ENCODE measurements at regions not wholly inside any gene's neighbourhood (a gene's known extent, or its start where the extent isn't known, plus 50 kb on each side); places are given as distances from the start of the nearest gene placed in this dataset.
A peak's percentile ranks its signal among the peaks of the same experiment; 100 is the strongest.

- TF ChIP-seq, protein P1, sequence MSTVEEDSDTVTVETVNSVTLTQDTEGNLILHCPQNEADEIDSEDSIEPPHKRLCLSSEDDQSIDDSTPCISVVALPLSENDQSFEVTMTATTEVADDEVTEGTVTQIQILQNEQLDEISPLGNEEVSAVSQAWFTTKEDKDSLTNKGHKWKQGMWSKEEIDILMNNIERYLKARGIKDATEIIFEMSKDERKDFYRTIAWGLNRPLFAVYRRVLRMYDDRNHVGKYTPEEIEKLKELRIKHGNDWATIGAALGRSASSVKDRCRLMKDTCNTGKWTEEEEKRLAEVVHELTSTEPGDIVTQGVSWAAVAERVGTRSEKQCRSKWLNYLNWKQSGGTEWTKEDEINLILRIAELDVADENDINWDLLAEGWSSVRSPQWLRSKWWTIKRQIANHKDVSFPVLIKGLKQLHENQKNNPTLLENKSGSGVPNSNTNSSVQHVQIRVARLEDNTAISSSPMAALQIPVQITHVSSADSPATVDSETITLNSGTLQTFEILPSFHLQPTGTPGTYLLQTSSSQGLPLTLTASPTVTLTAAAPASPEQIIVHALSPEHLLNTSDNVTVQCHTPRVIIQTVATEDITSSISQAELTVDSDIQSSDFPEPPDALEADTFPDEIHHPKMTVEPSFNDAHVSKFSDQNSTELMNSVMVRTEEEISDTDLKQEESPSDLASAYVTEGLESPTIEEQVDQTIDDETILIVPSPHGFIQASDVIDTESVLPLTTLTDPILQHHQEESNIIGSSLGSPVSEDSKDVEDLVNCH (CRISPR knock-in tag; IDR thresholded peaks at IDR 0.05), result no peak; the same call in 1 of the 2 replicates
- TF ChIP-seq, protein P2, sequence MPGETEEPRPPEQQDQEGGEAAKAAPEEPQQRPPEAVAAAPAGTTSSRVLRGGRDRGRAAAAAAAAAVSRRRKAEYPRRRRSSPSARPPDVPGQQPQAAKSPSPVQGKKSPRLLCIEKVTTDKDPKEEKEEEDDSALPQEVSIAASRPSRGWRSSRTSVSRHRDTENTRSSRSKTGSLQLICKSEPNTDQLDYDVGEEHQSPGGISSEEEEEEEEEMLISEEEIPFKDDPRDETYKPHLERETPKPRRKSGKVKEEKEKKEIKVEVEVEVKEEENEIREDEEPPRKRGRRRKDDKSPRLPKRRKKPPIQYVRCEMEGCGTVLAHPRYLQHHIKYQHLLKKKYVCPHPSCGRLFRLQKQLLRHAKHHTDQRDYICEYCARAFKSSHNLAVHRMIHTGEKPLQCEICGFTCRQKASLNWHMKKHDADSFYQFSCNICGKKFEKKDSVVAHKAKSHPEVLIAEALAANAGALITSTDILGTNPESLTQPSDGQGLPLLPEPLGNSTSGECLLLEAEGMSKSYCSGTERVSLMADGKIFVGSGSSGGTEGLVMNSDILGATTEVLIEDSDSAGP (CRISPR knock-in tag; IDR thresholded peaks at IDR 0.05; ENCODE audit: borderline replicate concordance), result peak; percentile 91
- TF ChIP-seq DPF2 (CRISPR knock-in tag; IDR thresholded peaks at IDR 0.05; ENCODE audit: borderline replicate concordance, low read depth) (peak; percentile 79; the same call in 1 of the 2 replicates), ZNF225 (CRISPR knock-in tag; IDR thresholded peaks at IDR 0.05) (peak; percentile 93), MYC (CRISPR knock-in tag; IDR thresholded peaks at IDR 0.05; ENCODE audit: borderline replicate concordance) (peak; percentile 70; the same call in 1 of the 2 replicates), SNAPC5 (CRISPR knock-in tag; IDR thresholded peaks at IDR 0.05; ENCODE audit: borderline replicate concordance) (no peak; the same call in 1 of the 2 replicates), ZNF775 (CRISPR knock-in tag; IDR thresholded peaks at IDR 0.05; ENCODE audit: borderline replicate concordance) (no peak; the same call in 1 of the 2 replicates), GZF1 (CRISPR knock-in tag; IDR thresholded peaks at IDR 0.05) (no peak), NBN (conservative IDR thresholded peaks at IDR 0.05) (no peak), MBNL3 (CRISPR knock-in tag; conservative IDR thresholded peaks at IDR 0.05) (no peak)
- TF ChIP-seq, protein P3, sequence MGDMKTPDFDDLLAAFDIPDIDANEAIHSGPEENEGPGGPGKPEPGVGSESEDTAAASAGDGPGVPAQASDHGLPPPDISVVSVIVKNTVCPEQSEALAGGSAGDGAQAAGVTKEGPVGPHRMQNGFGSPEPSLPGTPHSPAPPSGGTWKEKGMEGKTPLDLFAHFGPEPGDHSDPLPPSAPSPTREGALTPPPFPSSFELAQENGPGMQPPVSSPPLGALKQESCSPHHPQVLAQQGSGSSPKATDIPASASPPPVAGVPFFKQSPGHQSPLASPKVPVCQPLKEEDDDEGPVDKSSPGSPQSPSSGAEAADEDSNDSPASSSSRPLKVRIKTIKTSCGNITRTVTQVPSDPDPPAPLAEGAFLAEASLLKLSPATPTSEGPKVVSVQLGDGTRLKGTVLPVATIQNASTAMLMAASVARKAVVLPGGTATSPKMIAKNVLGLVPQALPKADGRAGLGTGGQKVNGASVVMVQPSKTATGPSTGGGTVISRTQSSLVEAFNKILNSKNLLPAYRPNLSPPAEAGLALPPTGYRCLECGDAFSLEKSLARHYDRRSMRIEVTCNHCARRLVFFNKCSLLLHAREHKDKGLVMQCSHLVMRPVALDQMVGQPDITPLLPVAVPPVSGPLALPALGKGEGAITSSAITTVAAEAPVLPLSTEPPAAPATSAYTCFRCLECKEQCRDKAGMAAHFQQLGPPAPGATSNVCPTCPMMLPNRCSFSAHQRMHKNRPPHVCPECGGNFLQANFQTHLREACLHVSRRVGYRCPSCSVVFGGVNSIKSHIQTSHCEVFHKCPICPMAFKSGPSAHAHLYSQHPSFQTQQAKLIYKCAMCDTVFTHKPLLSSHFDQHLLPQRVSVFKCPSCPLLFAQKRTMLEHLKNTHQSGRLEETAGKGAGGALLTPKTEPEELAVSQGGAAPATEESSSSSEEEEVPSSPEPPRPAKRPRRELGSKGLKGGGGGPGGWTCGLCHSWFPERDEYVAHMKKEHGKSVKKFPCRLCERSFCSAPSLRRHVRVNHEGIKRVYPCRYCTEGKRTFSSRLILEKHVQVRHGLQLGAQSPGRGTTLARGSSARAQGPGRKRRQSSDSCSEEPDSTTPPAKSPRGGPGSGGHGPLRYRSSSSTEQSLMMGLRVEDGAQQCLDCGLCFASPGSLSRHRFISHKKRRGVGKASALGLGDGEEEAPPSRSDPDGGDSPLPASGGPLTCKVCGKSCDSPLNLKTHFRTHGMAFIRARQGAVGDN (CRISPR knock-in tag; IDR thresholded peaks at IDR 0.05), result peak; percentile 99
- TF ChIP-seq, protein P4, sequence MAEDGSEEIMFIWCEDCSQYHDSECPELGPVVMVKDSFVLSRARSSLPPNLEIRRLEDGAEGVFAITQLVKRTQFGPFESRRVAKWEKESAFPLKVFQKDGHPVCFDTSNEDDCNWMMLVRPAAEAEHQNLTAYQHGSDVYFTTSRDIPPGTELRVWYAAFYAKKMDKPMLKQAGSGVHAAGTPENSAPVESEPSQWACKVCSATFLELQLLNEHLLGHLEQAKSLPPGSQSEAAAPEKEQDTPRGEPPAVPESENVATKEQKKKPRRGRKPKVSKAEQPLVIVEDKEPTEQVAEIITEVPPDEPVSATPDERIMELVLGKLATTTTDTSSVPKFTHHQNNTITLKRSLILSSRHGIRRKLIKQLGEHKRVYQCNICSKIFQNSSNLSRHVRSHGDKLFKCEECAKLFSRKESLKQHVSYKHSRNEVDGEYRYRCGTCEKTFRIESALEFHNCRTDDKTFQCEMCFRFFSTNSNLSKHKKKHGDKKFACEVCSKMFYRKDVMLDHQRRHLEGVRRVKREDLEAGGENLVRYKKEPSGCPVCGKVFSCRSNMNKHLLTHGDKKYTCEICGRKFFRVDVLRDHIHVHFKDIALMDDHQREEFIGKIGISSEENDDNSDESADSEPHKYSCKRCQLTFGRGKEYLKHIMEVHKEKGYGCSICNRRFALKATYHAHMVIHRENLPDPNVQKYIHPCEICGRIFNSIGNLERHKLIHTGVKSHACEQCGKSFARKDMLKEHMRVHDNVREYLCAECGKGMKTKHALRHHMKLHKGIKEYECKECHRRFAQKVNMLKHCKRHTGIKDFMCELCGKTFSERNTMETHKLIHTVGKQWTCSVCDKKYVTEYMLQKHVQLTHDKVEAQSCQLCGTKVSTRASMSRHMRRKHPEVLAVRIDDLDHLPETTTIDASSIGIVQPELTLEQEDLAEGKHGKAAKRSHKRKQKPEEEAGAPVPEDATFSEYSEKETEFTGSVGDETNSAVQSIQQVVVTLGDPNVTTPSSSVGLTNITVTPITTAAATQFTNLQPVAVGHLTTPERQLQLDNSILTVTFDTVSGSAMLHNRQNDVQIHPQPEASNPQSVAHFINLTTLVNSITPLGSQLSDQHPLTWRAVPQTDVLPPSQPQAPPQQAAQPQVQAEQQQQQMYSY (CRISPR knock-in tag; IDR thresholded peaks at IDR 0.05), result no peak
Observed at GRCh38 chr6:11298651-11299420, 66.4 kb upstream of the NEDD9 start (continued).

Measured in HepG2 (cell line).